ENCODE measurements at regions not wholly inside any gene's neighbourhood (a gene's known extent, or its start where the extent isn't known, plus 50 kb on each side); places are given as distances from the start of the nearest gene placed in this dataset.
"Not testable (repeated sequence)": the region's sequence is repeated elsewhere in the genome, so short reads cannot be mapped to it uniquely, and the experiment has no call there.

DNA sequence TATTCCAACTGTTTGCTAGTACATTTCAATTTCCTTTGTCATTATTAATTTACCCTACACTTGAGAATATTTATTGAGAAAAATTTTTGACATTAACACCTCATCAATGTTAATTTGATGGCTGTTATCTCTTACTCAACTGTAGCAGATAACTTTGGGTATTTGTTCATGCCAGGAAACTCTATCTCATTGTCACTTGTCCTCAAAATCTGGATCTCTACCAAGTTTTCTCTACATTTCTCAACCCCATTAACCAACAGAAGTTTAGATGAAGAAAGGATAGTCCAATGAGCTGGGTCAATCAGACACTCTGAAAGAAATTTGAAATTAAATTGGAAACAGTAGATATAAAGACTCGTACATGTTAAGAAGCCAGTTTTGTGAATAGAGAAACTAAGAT is 395.3 kb downstream of the TUSC1 start:
- no peak for DNase-seq (ENCODE audit: low read depth)

GRCh38 chr9:25261445-25261844 is 416.8 kb downstream of the TUSC1 start:
- DNase-seq (ENCODE audit: low read depth), result no peak

DNA sequence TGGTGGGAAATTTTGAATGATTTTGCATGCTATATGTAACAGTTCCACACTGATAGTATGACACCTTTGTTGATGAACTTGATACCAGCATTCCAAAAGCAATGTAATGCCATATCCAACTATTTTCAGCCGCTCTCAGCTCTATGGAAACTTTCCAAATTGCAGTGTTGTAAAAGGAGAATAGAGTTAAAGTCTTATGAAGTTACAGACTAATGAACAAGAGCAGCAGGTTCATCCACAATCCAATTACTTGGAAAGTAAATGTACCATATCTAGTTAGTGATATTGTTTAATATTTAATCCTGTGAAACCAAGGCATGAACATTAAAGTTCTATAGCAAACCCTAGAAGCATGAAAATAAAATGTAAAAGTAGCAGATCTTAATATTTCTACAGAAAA is 418.2 kb downstream of the TUSC1 start:
- DNase-seq (ENCODE audit: low read depth), result no peak

- DNase-seq (ENCODE audit: low read depth), result no peak
Observed at GRCh38 chr9:25255216-25255615, 423.0 kb downstream of the TUSC1 start.

DNA sequence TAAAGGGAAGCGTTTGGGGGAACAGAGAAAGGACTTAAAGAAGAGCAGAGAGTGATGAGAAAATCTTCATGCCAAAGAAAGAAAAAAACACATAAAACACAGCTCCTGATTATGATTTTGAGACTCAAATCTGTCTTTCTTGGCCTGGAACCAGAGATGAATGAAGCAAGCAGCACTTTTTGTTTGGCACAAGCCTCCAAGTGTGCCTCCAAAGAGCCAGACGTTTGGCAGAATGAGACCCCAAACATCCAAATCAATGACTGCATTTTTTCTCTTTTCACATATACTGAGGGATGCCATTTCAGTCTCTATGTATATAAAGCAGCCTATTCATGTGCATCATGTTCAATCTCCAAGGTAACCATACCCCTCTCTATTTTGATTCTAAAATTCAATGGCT is 424.2 kb downstream of the TUSC1 start:
- DNase-seq (ENCODE audit: low read depth), result no peak

DNA sequence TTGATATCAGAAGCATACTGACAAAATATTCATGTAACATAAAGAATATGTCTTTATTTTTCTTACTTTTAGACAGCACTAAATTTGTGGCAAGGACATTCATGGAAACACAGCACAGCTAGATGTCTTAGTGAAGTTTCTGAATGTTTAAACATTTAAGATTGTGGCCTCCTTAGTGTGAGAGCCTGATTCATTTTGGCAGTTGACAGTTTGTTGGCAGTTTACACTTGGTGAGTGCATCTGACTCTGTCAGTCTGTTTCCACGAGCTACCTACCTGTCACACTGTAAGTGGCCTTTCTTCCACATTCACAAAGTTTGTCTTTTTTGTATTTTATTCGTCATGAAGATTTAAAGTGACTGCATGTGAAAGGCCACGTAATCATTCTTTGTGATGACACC is 436.8 kb downstream of the TUSC1 start:
- no peak for DNase-seq (ENCODE audit: low read depth)

DNA sequence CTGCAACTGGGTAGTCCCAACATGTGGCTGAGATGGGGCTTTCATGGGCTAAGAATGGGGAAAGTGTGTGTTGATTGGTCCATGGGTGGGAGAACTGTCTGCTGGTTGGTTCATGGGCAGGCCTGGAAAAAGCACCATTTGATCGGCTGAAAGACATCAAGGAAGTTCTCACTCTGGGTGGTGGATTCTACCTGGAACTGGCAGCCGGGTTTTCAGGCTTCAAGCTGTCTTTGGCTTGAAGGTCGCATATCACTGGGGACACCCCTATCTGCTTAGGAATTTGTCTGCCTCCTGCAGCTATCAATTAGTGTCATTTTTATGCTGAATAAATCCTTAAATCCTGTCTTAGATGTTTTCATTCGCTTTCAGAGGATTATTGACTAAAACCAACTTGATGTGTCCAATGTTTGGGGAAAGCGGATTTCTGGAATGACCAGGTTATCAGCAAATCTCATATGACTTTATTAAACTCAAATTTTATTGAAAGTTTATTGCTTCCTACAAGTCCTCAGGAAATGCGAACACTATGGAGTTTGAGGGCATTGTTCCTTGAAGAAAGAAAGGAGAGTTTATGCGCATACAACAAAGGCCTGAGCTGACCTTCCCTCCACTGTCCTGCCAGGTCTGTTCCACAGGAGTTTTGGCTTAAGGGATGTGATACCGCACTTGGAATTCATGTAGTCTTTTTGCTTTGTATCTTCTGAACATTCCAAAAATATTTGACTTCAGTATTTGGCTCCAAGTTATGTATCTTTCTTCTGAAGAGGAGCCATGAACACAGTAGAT is 451.1 kb downstream of the TUSC1 start:
- no peak for DNase-seq (ENCODE audit: low read depth)

DNA sequence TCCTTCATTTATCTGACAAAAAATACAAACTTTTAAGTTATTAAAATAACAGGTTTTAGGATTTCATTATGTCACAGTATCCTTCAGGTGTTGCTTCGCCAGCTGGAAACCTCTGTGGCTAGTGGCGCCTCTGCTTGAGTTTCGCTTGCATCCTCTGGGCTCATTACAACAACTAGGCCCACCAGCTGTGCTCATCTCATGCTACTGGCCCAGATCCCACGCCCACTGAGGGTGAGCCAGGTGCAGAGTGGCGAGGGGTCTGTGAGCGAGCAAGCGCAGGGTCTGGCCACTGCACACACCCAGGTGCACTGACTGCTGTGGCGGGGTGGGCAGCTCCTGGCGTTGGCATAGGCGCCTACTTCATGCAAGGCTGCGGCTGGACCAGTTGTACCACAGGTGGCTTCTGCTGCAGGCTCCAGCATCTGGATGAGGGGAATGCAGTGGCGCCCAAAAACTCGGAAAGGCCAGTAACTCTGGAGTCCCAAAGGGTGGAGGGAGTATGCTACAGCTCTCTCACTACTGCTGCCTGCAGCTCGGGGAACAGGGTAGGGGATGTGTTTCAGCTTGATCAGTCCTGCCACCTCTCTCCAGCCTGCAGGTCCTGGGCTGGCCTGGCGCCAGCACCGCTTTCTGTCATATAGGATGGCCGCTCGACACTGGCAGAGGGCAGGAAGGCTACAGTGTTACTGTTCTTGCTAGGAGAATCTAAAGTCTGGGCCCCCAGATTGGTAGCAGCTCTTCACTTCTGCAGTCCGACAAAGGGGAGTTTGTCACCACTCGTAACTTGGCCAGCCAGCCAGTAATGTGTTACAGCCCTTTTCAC is 452.1 kb downstream of the TUSC1 start:
- no peak for DNase-seq (ENCODE audit: low read depth)

DNA sequence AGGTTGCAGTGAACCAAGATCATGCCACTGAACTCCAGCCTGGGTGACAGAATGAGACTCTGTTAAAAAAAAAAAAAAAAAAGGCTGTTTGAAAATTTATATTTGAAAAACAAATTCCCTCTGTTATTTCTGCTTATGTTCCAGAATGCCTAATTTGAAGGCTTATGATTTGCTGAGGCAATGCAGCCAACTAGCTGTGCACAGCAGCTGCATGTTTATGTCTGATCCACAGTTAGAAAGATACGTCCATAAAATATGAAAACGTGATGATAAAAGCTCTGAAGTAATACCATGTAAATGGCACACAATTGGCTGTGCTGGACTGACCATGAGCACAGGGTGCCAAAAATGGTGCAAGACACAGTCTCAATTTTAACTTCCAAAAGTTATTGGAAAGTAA is 453.2 kb downstream of the TUSC1 start:
- DNase-seq (ENCODE audit: low read depth), result no peak

GRCh38 chr9:25224309-25224708 is 453.9 kb downstream of the TUSC1 start:
- no peak for DNase-seq (ENCODE audit: low read depth)

DNA sequence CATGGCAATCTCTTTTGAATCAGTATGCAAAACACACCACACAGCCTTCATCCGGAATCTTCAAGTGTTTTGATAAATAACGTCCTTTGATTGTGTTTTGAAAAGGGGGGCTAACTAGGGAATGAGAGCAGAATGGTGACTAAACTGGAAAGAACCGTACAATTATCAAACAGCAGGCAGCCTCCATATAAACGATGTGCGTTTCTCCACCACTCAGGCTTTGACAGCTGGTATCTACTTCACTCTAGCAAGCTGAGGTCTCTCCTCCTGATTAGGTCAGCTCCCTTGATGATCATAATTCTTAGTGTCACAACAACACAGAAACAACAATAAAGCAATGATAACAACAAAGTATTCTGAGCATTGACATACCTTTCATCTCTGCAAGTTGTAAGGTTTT is 465.9 kb downstream of the TUSC1 start:
- DNase-seq (ENCODE audit: low read depth), result no peak

- DNase-seq (ENCODE audit: low read depth), result peak; percentile 16
Observed at GRCh38 chr9:25207402-25208195, 470.6 kb downstream of the TUSC1 start.

DNA sequence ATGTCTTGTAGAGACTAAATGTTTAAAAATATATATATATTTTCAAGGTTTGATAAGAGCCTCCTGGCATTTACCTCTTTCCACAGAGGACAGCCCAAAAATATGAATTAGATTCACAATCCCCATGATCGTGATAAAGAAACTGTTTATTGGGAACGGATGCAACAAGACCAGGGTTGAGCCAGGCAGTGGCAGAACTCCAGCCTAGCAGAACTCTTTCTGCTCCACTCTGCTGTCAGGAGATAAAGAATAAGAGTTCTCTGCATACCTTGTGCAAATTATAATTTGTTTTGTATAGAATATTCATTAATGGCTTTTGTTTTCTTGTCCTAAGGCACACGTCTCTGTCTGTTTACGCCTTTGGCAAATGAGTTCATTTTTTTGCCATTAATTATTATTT is 472.2 kb downstream of the TUSC1 start:
- DNase-seq (ENCODE audit: low read depth), result no peak

DNA sequence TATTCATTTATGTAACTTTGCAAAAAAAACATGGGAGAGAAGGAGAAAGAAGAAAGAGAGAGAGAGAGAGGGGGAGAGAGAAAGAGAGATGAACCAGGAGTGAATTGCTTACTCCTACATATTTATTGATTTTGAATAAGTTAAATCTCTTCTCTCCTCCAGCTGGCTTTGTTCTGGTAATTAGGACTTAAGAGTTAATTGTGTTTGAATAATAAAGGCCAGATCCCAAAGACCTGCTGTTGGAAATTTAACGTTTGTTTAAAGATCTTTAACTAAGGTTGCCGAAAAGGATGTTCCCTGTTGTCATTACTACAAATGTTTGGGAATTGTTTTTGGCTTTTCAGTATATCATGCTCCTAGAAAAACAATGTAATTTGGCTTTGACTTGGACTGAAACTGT is 473.0 kb downstream of the TUSC1 start:
- no peak for DNase-seq (ENCODE audit: low read depth)

GRCh38 chr9:25177858-25178257 is 500.4 kb downstream of the TUSC1 start:
- no peak for DNase-seq (ENCODE audit: low read depth)

- DNase-seq (ENCODE audit: low read depth), result no peak
Observed at GRCh38 chr9:25129537-25129936, 548.7 kb downstream of the TUSC1 start.

DNA sequence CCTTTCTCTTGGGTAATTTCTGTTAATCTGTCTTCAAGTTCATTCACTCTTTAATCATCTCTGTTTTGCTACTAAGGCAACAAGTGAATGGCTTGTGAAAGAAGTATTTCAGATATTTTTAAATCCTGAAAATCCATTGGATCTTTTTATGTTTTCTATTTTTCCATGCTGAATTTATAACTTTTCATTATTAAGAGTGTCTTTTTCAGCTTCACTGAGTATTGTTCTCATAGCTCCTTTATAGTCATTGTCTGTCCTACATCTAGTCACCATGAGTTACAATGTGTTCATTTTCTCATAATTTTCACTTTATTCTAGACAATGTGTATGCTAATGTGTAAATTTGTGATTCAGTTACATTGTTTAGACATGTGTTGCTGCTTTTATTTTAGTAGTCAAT is 556.4 kb downstream of the TUSC1 start:
- no peak for DNase-seq (ENCODE audit: low read depth)

GRCh38 chr9:25119041-25119440 is 559.2 kb downstream of the TUSC1 start:
- DNase-seq (ENCODE audit: low read depth), result no peak

DNA sequence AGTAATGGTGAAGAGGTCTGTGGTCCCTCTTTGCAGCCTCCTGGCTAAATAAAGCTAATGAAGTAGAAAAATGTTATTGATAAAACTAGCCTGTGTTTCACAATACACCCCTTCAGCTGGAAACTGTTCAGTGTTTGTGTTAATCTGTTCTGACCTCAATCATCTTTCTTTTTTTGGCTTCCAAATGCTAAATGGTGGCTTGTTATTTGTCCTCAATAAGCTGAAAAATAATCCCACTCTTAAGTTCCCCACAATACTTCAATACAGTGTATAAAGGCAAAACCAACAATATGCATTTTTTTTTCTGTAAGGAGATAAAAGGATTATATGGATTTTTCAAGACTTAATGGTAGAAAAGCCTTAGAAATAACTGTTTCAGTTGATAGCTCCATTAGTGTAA is 560.5 kb downstream of the TUSC1 start:
- no peak for DNase-seq (ENCODE audit: low read depth)

GRCh38 chr9:25102204-25102603 is 556.5 kb upstream of the IZUMO3 start:
- not testable (repeated sequence) for DNase-seq (ENCODE audit: low read depth)

DNA sequence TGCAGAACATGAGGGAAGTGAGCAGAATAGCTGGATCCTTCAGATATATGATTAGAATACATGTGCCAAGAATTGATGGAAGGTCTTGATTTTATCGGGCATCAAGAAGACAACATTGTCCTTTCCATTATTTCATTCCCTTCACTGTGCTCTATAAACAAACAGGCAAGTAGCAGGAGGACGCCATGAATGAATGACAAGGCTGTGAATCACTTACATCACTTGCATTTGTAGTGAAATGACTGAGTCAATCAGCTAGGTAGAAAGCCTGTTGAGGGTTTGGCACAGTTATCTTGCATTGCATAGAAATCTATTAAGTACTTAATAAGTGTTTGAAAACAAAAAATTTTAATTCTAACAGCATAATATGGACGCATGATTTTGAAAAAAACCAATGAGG is 548.8 kb upstream of the IZUMO3 start:
- DNase-seq (ENCODE audit: low read depth), result no peak

DNA sequence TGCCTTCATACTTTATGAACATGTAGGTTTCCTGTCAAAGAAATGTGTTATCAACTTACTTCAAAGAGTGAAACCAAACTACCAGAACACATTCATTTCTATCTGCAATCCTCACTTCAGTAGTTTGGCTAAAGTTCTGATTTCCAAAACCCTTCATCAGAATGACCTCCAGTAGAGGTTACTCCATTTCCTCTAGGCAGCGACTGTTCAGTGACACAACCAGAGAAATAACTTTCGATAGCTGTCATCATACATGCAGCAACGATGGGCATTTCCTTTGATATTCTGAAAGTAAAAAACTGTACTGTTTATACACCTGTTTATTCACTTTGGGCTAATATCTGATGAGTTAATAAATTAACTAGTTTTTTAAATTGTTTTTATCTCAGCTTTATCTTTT is 532.5 kb upstream of the IZUMO3 start:
- no peak for DNase-seq (ENCODE audit: low read depth)
